Astrocyte (in vitro differentiated cells and primary cell): ENCODE measurements at regions not wholly inside any gene's neighbourhood (a gene's known extent, or its start where the extent isn't known, plus 50 kb on each side); places are given as distances from the start of the nearest gene placed in this dataset.

Source experiments
- EZH2 ChIP-seq: IDR thresholded peaks from 2 replicates; pipeline ENCODE4 v1.6.1; 2012; ENCODE audit warnings: mild to moderate bottlenecking, low read length, inconsistent platforms; ENCODE audit not compliant: insufficient read depth
- TF ChIP-seq, protein P1 (sequence below): IDR thresholded peaks from 2 replicates; pipeline ENCODE4 v1.5.1; 2011; ENCODE audit warnings: low read depth, mild to moderate bottlenecking, inconsistent platforms, low read length, moderate library complexity; ENCODE audit not compliant: insufficient read depth

DNA sequence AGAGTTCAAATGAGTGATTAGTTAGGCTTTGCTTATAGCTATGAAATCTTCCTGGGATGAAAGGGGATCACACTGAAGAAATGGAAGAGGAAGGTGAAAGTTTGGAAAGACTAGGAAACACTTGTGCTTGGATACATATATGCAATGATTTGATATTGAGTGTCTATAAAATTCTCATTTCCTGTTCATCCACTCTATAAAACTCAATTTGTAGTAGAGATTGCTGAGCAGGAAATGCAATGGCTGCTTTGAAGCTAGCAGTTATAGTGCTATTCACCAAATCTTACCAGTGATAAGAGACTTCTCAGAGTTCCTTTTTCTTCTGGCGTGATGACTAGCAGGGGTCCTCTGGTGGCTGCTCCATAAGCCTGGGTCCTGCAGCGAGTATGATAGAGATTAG, 128.1 kb upstream of the HPF1 start:
- TF ChIP-seq, protein P1, sequence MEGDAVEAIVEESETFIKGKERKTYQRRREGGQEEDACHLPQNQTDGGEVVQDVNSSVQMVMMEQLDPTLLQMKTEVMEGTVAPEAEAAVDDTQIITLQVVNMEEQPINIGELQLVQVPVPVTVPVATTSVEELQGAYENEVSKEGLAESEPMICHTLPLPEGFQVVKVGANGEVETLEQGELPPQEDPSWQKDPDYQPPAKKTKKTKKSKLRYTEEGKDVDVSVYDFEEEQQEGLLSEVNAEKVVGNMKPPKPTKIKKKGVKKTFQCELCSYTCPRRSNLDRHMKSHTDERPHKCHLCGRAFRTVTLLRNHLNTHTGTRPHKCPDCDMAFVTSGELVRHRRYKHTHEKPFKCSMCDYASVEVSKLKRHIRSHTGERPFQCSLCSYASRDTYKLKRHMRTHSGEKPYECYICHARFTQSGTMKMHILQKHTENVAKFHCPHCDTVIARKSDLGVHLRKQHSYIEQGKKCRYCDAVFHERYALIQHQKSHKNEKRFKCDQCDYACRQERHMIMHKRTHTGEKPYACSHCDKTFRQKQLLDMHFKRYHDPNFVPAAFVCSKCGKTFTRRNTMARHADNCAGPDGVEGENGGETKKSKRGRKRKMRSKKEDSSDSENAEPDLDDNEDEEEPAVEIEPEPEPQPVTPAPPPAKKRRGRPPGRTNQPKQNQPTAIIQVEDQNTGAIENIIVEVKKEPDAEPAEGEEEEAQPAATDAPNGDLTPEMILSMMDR, result no peak
- TF ChIP-seq EZH2, result no peak
